Vagina (tissue), 2 donors: ENCODE measurements at regions not wholly inside any gene's neighbourhood (a gene's known extent, or its start where the extent isn't known, plus 50 kb on each side); places are given as distances from the start of the nearest gene placed in this dataset.

Experiments
- DNase-seq, 2 donors: peaks; one replicate each; pipeline ENCODE4 v3.0.0-alpha.2; 2017; ENCODE audit errors: extremely low spot score in 2 of 2
- H3K27ac ChIP-seq: fragments of 200-600 bp; sonication (generic); one replicate; pipeline ENCODE4 v1.5.1; 2019
- H3K27me3 ChIP-seq: fragments of 200-600 bp; sonication (generic); one replicate; pipeline ENCODE4 v1.5.1; 2019
- H3K36me3 ChIP-seq, 2 donors: fragments of 200-600 bp; sonication (generic); one replicate each; pipeline ENCODE4 v1.5.1; 2017 to 2019
- H3K4me1 ChIP-seq: fragments of 200-600 bp; sonication (generic); one replicate; pipeline ENCODE4 v1.5.1; 2019
- H3K4me3 ChIP-seq, 2 donors: fragments of 200-600 bp; sonication (generic); 1 replicate in 1 of 2; 2 replicates in 1 of 2; pipeline ENCODE4 v1.5.1; 2016 to 2019
- H3K9me3 ChIP-seq: fragments of 200-600 bp; sonication (generic); one replicate; pipeline ENCODE4 v1.5.1; 2019
- POLR2A ChIP-seq, 2 donors: fragments of 450-650 bp; IDR thresholded peaks; one replicate each; pipeline ENCODE4 v1.6.1; 2017; ENCODE audit warnings: antibody characterized with exemption in 2 of 2, mild to moderate bottlenecking in 2 of 2, moderate library complexity in 2 of 2
- POLR2AphosphoS5 ChIP-seq, 2 donors: sonication (generic); formaldehyde crosslinking; IDR thresholded peaks; one replicate each; pipeline ENCODE4 v1.9.0; 2017; ENCODE audit warnings: antibody characterized with exemption in 2 of 2, mild to moderate bottlenecking in 2 of 2, low read depth in 1 of 2; ENCODE audit not compliant: insufficient read depth in 1 of 2
- intact Hi-C: fragments of 100-400 bp; cut with DNase I; formaldehyde crosslinking; loops from one replicate; pipeline ENCODE4 v1.15.1; 2023
- TF ChIP-seq, protein P1 (sequence below), 3 experiments: fragments of 450-650 bp in 2 of 3; fragments of 200-600 bp in 1 of 3; sonication (generic) in 1 of 3; IDR thresholded peaks; one replicate each; pipeline ENCODE4 v1.5.1; 2017 to 2019; ENCODE audit warnings: antibody characterized with exemption in 3 of 3, mild to moderate bottlenecking in 2 of 3, moderate library complexity in 2 of 3

DNA sequence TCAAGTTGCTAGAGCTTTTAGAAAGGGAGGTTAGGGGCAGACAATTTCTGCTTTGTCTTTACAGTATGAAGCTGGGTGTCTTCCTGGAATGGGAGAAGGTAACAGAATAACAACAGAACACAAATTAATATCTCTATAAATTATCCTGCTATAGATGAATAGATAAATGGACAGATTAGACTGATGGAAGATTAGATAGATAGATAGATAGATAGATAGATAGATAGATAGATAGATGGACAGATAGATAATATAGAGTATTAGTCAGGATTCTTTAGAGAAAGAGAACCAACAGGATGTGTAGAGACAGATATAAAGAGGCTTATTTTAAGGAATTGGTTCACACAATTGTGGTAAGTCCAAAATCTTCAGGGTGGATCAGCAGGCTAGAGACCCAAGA is 302.2 kb downstream of the BCL11A start:
- Histone ChIP-seq H3K36me3 (no peaks in the 10 kb centered on the region), H3K4me1 (no peaks in the 10 kb centered on the region), H3K9me3 (no peaks in the 10 kb centered on the region), H3K4me3 (no peak overlapping the region), H3K27ac (no peak overlapping the region), H3K27me3 (no peaks in the 10 kb centered on the region)
- TF ChIP-seq POLR2AphosphoS5 (IDR thresholded peaks at IDR 0.05; ENCODE audit: insufficient read depth in 1 of 2, low read depth in 1 of 2), result no peak
- TF ChIP-seq POLR2A (IDR thresholded peaks at IDR 0.05), result no peak
- TF ChIP-seq, protein P1, sequence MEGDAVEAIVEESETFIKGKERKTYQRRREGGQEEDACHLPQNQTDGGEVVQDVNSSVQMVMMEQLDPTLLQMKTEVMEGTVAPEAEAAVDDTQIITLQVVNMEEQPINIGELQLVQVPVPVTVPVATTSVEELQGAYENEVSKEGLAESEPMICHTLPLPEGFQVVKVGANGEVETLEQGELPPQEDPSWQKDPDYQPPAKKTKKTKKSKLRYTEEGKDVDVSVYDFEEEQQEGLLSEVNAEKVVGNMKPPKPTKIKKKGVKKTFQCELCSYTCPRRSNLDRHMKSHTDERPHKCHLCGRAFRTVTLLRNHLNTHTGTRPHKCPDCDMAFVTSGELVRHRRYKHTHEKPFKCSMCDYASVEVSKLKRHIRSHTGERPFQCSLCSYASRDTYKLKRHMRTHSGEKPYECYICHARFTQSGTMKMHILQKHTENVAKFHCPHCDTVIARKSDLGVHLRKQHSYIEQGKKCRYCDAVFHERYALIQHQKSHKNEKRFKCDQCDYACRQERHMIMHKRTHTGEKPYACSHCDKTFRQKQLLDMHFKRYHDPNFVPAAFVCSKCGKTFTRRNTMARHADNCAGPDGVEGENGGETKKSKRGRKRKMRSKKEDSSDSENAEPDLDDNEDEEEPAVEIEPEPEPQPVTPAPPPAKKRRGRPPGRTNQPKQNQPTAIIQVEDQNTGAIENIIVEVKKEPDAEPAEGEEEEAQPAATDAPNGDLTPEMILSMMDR (IDR thresholded peaks at IDR 0.05), result no peak
- DNase-seq, result no peak
- intact Hi-C loops, result no loop called here

DNA sequence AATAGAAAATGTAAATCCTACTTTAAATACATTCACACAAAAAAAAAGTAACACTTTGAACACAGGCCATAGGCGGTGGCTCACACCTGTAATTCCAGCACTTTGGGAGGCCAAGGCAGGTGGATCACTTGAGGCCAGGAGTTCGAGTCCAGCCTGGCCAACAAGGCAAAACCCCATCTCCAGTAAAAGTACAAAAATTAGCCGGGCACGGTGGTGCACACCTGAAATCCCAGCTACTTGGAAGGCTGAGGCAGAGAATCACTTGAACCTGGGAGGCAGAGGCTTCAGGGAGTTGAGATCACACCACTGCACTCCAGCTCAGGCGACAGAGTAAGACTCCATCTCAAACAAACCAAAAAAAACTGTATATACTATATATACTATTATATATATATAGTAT is 303.6 kb downstream of the BCL11A start:
- Histone ChIP-seq H3K4me1 (no peaks in the 10 kb centered on the region), H3K4me3 (no peak overlapping the region), H3K36me3 (no peaks in the 10 kb centered on the region), H3K9me3 (no peaks in the 10 kb centered on the region), H3K27me3 (no peaks in the 10 kb centered on the region), H3K27ac (no peak overlapping the region)
- intact Hi-C loops, result no loop called here
- TF ChIP-seq POLR2A (IDR thresholded peaks at IDR 0.05) (no peak), POLR2AphosphoS5 (IDR thresholded peaks at IDR 0.05; ENCODE audit: insufficient read depth in 1 of 2, low read depth in 1 of 2) (no peak)
- TF ChIP-seq, protein P1 (IDR thresholded peaks at IDR 0.05), result no peak
- no peak for DNase-seq

DNA sequence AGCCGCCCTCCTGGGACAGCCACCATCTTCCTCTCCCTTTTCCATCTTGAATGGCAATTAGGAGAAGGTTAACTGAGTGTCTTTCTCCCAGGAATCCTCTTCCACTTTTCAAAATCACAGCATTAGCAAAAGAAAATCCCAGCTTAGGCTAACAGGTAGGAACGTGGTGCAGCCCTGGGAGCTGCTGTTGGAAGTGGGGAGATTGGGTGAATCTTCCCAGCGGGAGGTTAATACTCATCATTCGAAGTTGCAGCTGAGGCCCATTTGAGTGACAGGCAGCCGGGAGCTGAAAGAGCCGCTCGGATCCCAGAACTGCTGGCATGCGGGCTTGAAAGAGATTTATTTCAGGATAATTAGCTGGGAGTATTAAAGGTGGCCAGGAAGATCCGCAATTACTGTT is 306.0 kb downstream of the BCL11A start:
- Histone ChIP-seq H3K4me3 (no peak overlapping the region), H3K9me3 (no peaks in the 10 kb centered on the region), H3K4me1 (no peaks in the 10 kb centered on the region), H3K36me3 (no peaks in the 10 kb centered on the region), H3K27me3 (no peaks in the 10 kb centered on the region), H3K27ac (no peak overlapping the region)
- intact Hi-C loops, result no loop called here
- TF ChIP-seq POLR2AphosphoS5 (IDR thresholded peaks at IDR 0.05; ENCODE audit: insufficient read depth in 1 of 2, low read depth in 1 of 2) (no peak), POLR2A (IDR thresholded peaks at IDR 0.05) (no peak)
- TF ChIP-seq, protein P1 (IDR thresholded peaks at IDR 0.05), result no peak
- no peak for DNase-seq

DNA sequence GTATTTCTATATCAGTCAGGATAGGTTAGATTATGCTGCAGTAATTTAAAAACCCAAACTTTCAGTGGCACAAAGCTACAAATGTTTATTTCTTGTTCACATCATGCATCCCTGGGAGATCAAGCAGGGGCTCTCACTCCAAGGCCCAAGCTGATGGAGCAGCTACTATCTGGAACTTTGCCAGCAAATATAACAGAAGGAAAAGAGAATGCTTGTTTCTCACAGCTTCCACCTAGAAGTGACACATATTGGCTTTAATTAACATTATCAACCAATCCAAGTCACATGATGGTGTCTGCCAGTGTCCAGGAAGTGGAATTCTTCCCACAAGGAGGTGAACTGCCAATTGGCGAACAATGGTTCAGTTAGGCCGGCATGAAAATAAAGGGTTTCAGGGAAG is 306.9 kb downstream of the BCL11A start:
- Histone ChIP-seq H3K27me3 (no peaks in the 10 kb centered on the region), H3K4me3 (no peak overlapping the region), H3K36me3 (no peaks in the 10 kb centered on the region), H3K9me3 (no peaks in the 10 kb centered on the region), H3K27ac (no peak overlapping the region), H3K4me1 (no peaks in the 10 kb centered on the region)
- intact Hi-C loops, result no loop called here
- TF ChIP-seq POLR2A (IDR thresholded peaks at IDR 0.05) (no peak), POLR2AphosphoS5 (IDR thresholded peaks at IDR 0.05; ENCODE audit: insufficient read depth in 1 of 2, low read depth in 1 of 2) (no peak)
- TF ChIP-seq, protein P1 (IDR thresholded peaks at IDR 0.05), result no peak
- no peak for DNase-seq

DNA sequence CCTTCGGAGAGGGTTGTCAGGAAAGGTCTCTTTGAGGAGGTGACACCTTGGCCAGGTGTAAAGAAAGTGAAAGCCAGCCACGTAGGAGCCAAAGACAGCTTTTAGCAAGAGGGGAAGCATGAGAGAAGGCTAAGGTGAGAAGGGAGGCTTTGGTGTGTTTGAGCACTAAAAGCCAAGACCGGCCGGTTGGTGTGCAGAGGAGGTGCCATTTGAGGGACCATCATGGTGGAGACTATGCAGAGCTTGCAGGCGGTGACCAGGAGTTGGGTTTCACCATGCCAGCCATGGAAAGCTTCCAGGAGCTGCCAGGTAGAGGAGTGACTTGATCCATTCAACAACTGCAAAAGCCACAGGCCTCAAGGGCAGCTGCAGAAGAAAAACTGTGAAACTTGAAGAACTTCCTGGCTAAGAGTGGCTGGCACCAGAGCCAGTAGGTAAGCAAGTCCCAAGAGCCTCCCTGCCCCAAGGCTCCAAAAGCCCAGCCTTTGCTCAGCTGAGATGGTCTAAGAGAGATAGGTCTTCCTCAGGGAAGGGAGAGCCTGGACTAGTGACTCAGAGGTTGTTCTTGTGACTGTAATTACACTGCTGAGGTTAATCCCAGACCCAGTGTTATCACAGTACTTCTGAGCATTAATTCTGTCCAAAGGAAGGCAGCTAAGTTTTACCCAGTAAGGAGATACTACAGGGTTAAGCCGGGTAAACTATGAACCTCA is 319.0 kb downstream of the BCL11A start:
- H3K36me3 ChIP-seq, result no peaks in the 10 kb centered on the region
- H3K9me3 ChIP-seq, result no peaks in the 10 kb centered on the region
- no peaks in the 10 kb centered on the region for H3K27me3 ChIP-seq
- intact Hi-C loops, result no loop called here
- no peaks in the 10 kb centered on the region for H3K4me1 ChIP-seq
- H3K27ac ChIP-seq, result no peak overlapping the region
- DNase-seq, result no peak
- H3K4me3 ChIP-seq, result no peak overlapping the region
- TF ChIP-seq, protein P1 (IDR thresholded peaks at IDR 0.05), result no peak
- TF ChIP-seq POLR2AphosphoS5 (IDR thresholded peaks at IDR 0.05; ENCODE audit: insufficient read depth in 1 of 2, low read depth in 1 of 2) (no peak), POLR2A (IDR thresholded peaks at IDR 0.05) (no peak)
